ELR (cell line): ENCODE measurements at regions not wholly inside any gene's neighbourhood (a gene's known extent, or its start where the extent isn't known, plus 50 kb on each side); places are given as distances from the start of the nearest gene placed in this dataset.
"Not testable (repeated sequence)": the region's sequence is repeated elsewhere in the genome, so short reads cannot be mapped to it uniquely, and the experiment has no call there.

ENCODE experiments used
- DNase-seq: peaks from one replicate; pipeline ENCODE4 v3.0.0-alpha.2; 2015; ENCODE audit warnings: low read depth

GRCh38 chr10:33655921-33656320 lies 321.5 kb upstream of the NRP1 start:
- no peak for DNase-seq

GRCh38 chr10:33655165-33655815 lies 320.8 kb upstream of the NRP1 start:
- DNase-seq: no peak

GRCh38 chr10:33653584-33654367 lies 319.3 kb upstream of the NRP1 start:
- peak; percentile 56 for DNase-seq

- DNase-seq: no peak
Measured at GRCh38 chr10:33652870-33653269, 318.4 kb upstream of the NRP1 start.

GRCh38 chr10:33650131-33650530 lies 315.7 kb upstream of the NRP1 start:
- DNase-seq: not testable (repeated sequence)

GRCh38 chr10:33643042-33643441 lies 308.6 kb upstream of the NRP1 start:
- DNase-seq: peak; percentile 84

GRCh38 chr10:33638891-33639290 lies 304.4 kb upstream of the NRP1 start:
- no peak for DNase-seq

- no peak for DNase-seq
Measured at GRCh38 chr10:33638374-33638773, 303.9 kb upstream of the NRP1 start.

GRCh38 chr10:33635967-33636515 lies 301.6 kb upstream of the NRP1 start:
- no peak for DNase-seq

- no peak for DNase-seq
Measured at GRCh38 chr10:33632432-33632831, 298.0 kb upstream of the NRP1 start.

GRCh38 chr10:33631991-33632390 lies 297.5 kb upstream of the NRP1 start:
- no peak for DNase-seq

GRCh38 chr10:33630761-33631160 lies 296.3 kb upstream of the NRP1 start:
- DNase-seq: no peak

GRCh38 chr10:33627611-33628010 lies 293.1 kb upstream of the NRP1 start:
- DNase-seq: no peak

- DNase-seq: no peak
Measured at GRCh38 chr10:33626798-33627466, 292.5 kb upstream of the NRP1 start.

GRCh38 chr10:33623669-33624068 lies 289.2 kb upstream of the NRP1 start:
- no peak for DNase-seq

- no peak for DNase-seq
Measured at GRCh38 chr10:33621101-33621500, 286.6 kb upstream of the NRP1 start.

GRCh38 chr10:33618196-33618595 lies 283.7 kb upstream of the NRP1 start:
- DNase-seq: no peak

GRCh38 chr10:33617381-33618080 lies 283.1 kb upstream of the NRP1 start:
- DNase-seq: no peak

- no peak for DNase-seq
Measured at GRCh38 chr10:33616956-33617355, 282.5 kb upstream of the NRP1 start.

GRCh38 chr10:33612551-33612950 lies 278.1 kb upstream of the NRP1 start:
- DNase-seq: peak; percentile 49

- peak; percentile 2 for DNase-seq
Measured at GRCh38 chr10:33612116-33612515, 277.6 kb upstream of the NRP1 start.

- DNase-seq: no peak
Measured at GRCh38 chr10:33611423-33611822, 277.0 kb upstream of the NRP1 start.
